CMK (cell line): ENCODE measurements at regions not wholly inside any gene's neighbourhood (a gene's known extent, or its start where the extent isn't known, plus 50 kb on each side); places are given as distances from the start of the nearest gene placed in this dataset.

ENCODE experiments used
- DNase-seq: peaks from one replicate; pipeline ENCODE4 v3.0.0-alpha.2; 2010; ENCODE audit warnings: low read depth

GRCh38 chr18:25962919-25963318 lies 127.5 kb downstream of the SS18 start:
- no peak for DNase-seq

DNA sequence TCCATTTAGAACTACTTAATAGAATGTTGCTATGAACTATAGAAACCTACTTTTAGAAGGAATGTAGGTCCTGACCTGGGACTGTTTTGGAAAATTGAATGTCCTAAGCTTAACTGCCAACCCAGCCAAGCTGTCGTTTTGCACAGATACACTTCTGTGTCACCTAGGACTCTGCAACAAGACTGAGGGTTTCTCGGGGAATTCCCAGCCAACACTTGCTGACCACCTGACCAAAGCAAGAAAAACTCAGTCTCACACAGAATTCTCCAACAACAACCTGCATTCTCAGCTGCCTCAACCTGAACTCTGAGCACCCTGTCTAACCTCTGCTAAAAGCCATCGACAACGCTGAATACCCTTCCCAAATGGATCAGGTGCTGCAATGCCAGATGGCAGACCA lies 128.2 kb downstream of the SS18 start:
- no peak for DNase-seq

GRCh38 chr18:25957017-25957416 lies 133.4 kb downstream of the SS18 start:
- DNase-seq = no peak

- DNase-seq = no peak
Measured at GRCh38 chr18:25953111-25953510, 137.3 kb downstream of the SS18 start.

DNA sequence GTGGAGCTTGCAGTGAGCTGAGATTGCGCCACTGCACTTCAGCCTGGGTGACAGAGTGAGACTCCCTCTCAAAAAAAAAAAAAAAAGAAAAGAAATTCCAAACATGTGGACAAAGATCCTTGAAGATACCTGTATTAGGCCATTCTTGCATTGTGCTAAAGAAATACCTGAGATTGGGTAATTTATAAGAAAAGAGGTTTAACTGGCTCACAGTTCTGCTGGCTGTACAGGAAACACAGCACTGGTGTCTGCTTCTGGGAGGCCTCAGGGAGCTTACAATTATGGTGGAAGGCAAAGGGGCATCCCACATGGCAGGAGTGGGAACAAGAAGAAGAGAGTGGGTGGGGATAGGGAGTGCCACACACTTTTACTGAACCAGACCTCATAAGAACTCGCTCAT lies 140.1 kb downstream of the SS18 start:
- DNase-seq = no peak

- no peak for DNase-seq
Measured at GRCh38 chr18:25946540-25946939, 143.9 kb downstream of the SS18 start.

DNA sequence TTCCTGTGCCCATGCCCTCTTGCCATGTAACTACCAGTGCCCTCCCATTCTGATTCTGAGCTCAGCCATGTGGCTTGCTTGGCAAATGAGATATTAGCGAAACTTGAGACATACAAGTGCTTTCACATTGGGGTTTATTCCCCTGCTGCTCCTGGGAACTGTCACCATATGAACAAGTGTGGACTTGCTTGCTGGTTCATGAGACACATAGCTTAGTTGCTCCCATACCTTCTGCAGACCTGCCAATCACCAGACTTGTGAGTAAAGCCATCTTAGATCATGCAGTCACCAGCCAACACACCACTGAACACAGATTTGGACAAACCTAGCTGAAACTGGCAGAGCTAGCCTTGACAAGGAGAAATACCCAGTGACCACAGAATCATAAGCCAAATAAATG lies 155.1 kb downstream of the SS18 start:
- no peak for DNase-seq

DNA sequence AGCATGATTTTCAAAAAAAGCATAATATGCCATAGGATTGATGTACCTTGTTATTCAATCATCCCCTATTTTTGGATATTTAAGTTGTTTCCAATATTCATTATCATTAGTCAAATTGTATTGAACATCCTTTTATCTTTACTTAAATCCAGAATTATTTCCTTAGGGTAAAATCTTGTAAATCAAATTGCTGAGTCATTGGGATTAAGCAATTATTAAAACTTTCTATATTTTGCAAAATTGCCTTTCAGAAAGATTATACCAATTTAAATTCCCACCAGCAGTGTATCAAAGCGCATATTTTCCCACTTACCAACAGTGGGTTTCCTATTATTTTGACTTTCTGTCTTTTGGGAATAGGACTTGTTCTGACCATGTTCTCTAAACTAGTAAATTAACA lies 159.3 kb downstream of the SS18 start:
- DNase-seq = no peak

GRCh38 chr18:25929787-25930186 lies 160.6 kb downstream of the SS18 start:
- no peak for DNase-seq

DNA sequence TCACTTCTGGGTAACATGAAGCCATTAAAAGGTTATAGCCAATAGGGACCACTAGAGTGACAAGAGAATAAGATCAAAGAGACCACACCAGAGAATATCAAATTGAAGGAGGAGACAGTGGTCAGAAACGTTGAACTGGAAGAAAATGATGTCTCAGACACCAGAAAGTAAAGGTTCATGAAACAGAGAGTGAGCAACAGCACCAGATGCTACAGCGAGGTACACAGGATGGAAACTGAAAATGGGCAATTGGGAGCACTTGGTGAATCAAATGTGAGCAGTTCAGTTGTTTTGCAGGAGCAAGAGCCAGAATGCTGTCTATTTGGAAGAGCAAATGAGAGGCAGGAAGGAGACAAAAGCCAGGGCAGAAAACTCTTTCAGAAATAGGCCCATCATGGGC lies 162.6 kb downstream of the SS18 start:
- DNase-seq = no peak

- no peak for DNase-seq
Measured at GRCh38 chr18:25923193-25923592, 167.2 kb downstream of the SS18 start.

DNA sequence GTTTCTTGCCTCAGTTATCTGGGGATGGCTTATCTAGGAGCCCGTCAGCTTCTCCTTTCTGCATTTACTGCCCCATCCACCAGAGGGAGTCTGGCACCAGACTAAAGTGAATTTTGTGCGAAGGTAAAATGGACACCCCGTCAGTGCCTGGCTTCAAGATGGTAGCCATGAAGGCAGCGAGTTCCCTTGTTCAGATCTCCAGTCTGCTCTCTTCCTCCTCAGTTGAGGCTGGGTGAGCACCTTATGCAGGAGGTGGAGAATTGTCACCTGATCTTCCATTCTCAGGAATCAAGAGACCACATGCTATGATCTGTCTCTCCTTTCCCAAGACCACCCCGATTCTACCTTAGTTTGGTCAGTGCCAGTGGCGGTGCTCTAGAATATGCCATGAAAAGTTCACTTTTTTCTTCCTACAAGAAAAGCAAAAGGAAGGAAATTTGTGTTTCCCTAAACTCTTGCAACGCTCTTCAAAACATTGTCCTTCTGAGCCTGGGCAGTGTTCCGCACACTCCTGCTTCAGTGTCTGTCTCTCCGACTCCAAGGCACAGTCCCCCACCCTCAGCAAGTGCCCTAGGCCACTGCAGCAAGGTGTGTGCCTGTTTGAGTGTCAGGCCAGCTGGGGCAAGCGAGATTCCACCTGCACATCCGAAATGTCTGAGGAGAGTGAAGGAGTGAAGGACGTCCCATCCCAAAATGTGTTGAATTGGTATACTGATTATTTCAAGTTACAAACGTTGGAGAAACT lies 168.6 kb downstream of the SS18 start:
- DNase-seq = peak; percentile 27

DNA sequence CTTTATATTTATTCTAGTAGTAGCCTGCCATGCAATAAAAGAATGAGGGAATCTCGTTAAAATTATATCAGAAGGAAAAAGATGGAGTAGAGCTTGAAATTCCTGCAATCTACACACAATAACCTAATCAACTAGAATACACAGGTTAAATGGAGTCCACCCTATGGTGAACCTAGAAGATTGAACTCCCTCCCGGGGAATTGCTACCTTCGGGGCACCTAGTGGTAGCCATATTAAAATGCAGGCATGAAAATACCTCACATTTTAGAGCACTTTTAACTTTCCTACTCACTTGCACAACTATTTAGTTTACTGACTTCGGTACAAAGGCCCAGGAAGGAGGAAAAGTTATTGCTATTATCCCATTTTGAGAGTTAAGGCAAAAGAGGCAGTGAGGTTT lies 174.5 kb downstream of the SS18 start:
- DNase-seq = no peak

DNA sequence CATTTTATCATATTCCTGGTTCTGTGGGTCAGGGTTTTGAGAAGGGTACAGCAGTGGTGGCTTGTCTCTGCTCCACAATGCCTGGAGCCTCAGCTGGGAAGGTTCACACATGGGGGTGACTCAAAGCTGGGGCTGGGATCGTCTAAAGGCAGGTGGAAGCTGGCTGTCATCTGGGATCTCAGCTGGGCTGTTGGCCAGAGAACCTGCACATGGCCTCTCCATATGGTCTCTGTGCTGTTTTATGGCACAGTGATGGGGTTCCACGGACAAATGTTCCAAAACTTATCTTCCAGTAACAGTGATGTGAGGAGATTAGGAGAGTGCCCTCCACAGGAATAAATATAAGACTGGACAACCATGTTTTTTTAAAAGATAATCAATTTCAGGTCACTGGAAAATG lies 191.4 kb downstream of the SS18 start:
- no peak for DNase-seq

- no peak for DNase-seq
Measured at GRCh38 chr18:25896956-25897355, 193.5 kb downstream of the SS18 start.

DNA sequence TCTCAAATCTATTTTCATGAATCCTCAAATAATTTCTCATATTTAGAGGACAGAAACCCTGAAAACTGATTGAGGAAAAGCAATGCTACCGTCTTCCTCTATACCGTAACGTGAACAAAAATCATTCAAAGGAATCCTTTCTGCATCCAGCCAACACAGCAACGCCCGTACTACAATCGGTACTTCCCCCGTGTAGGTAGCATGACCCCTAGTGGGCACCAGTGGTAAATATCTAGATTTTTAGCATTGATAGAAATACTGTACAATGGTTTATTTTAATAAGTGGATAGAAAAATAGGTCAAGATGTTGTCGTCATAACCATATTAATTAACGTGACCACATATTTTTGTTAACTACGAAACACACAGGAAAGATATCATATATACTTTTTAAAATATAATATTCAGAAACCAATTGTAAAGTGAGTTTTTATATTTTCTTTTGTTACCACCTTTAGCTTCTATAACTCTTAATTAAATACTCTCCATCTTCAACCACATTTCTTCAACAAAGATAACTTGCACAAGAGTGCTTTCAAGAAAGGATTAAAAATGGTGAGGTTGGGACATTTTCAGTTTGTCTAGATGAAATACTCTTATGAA lies 194.1 kb downstream of the SS18 start:
- no peak for DNase-seq

GRCh38 chr18:25895518-25895917 lies 194.9 kb downstream of the SS18 start:
- DNase-seq = no peak

DNA sequence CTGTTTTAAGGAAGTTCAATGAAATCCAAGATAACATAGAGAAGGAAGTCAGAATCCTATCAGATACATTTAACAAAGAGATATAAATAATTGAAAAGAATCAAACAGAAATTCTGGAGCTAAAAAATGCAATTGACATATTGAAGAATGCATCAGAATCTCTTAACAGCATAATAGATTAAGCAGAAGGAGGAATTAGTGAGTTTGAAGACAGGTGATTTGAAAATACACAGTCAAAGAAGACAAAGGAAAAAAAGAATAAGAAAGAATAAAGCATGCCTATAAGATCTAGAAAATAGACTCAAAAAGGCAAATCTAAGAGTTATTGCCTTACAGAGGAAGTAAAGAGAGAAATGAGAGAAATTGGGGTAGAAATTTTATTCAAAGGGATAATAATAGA lies 204.1 kb downstream of the SS18 start:
- DNase-seq = no peak

GRCh38 chr18:25883091-25883490 lies 207.3 kb downstream of the SS18 start:
- no peak for DNase-seq

GRCh38 chr18:25881149-25881548 lies 209.3 kb downstream of the SS18 start:
- no peak for DNase-seq

- DNase-seq = no peak
Measured at GRCh38 chr18:25880441-25880840, 210.0 kb downstream of the SS18 start.

DNA sequence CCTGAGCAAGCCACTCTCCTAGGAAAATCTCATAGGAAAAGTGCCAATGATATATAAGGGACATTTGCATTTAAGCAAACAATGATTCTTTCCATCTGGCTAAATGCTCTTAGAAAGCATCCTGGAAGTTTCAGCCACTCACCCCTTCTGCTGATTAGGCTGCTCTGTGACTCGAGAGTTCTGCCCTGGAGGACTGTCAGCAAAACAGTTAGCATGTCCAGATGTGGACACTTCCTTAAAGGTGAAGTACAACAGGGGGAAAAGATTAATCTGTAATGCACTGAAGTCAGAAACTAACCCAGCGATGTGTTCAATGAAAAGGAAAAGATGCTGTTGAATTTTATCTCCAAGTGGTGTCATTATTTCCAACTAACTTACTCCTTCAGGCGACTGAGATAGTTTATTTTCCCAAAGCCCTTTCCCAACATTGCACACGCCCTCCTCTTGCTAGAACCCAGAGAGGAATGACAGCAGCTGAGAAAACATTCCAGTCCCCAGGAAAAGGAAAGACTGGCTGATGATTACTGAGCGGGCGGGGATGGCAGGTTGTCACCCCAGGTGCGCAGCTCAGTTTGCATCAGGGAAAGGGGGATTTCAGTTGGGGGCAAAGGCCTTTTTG lies 214.0 kb downstream of the SS18 start:
- no peak for DNase-seq

- no peak for DNase-seq
Measured at GRCh38 chr18:25875551-25876240, 214.7 kb downstream of the SS18 start.
